ENCODE measurements at regions not wholly inside any gene's neighbourhood (a gene's known extent, or its start where the extent isn't known, plus 50 kb on each side); places are given as distances from the start of the nearest gene placed in this dataset.

GRCh38 chr2:59959944-59960343 is 593.5 kb downstream of the BCL11A start:
- no peak for DNase-seq

GRCh38 chr2:59957504-59957903 is 596.0 kb downstream of the BCL11A start:
- no peak for DNase-seq

GRCh38 chr2:59956981-59957380 is 596.5 kb downstream of the BCL11A start:
- no peak for DNase-seq

GRCh38 chr2:59947917-59948541 is 605.4 kb downstream of the BCL11A start:
- DNase-seq = peak; percentile 82

GRCh38 chr2:59947209-59947608 is 606.2 kb downstream of the BCL11A start:
- DNase-seq = no peak

GRCh38 chr2:59939236-59939635 is 614.2 kb downstream of the BCL11A start:
- DNase-seq = no peak

GRCh38 chr2:59938181-59938580 is 615.3 kb downstream of the BCL11A start:
- DNase-seq = no peak

- DNase-seq = no peak
Observed at GRCh38 chr2:59936048-59936447, 617.4 kb downstream of the BCL11A start.

GRCh38 chr2:59935005-59935404 is 618.4 kb downstream of the BCL11A start:
- no peak for DNase-seq

- DNase-seq = no peak
Observed at GRCh38 chr2:59933948-59934347, 619.5 kb downstream of the BCL11A start.

GRCh38 chr2:59932341-59932740 is 621.1 kb downstream of the BCL11A start:
- no peak for DNase-seq

GRCh38 chr2:59930430-59930829 is 623.0 kb downstream of the BCL11A start:
- DNase-seq = no peak

GRCh38 chr2:59926731-59927130 is 626.7 kb downstream of the BCL11A start:
- DNase-seq = no peak

- no peak for DNase-seq
Observed at GRCh38 chr2:59925321-59925720, 628.1 kb downstream of the BCL11A start.

GRCh38 chr2:59924346-59924745 is 629.1 kb downstream of the BCL11A start:
- no peak for DNase-seq

GRCh38 chr2:59922450-59922849 is 631.0 kb downstream of the BCL11A start:
- DNase-seq = no peak

GRCh38 chr2:59921743-59922142 is 631.7 kb downstream of the BCL11A start:
- no peak for DNase-seq

- no peak for DNase-seq
Observed at GRCh38 chr2:59920961-59921360, 632.5 kb downstream of the BCL11A start.

GRCh38 chr2:59920307-59920706 is 633.1 kb downstream of the BCL11A start:
- DNase-seq = no peak

- no peak for DNase-seq
Observed at GRCh38 chr2:59919579-59919978, 633.9 kb downstream of the BCL11A start.

- DNase-seq = no peak
Observed at GRCh38 chr2:59912042-59912441, 641.4 kb downstream of the BCL11A start.

- DNase-seq = no peak
Observed at GRCh38 chr2:59910166-59910565, 643.3 kb downstream of the BCL11A start.

GRCh38 chr2:59909147-59909546 is 644.3 kb downstream of the BCL11A start:
- DNase-seq = no peak

- no peak for DNase-seq
Observed at GRCh38 chr2:59905731-59906130, 647.7 kb downstream of the BCL11A start.

GRCh38 chr2:59903994-59904544 is 649.4 kb downstream of the BCL11A start:
- no peak for DNase-seq
